ENCODE measurements at regions not wholly inside any gene's neighbourhood (a gene's known extent, or its start where the extent isn't known, plus 50 kb on each side); places are given as distances from the start of the nearest gene placed in this dataset.
"Not testable (repeated sequence)": the region's sequence is repeated elsewhere in the genome, so short reads cannot be mapped to it uniquely, and the experiment has no call there.

DNA sequence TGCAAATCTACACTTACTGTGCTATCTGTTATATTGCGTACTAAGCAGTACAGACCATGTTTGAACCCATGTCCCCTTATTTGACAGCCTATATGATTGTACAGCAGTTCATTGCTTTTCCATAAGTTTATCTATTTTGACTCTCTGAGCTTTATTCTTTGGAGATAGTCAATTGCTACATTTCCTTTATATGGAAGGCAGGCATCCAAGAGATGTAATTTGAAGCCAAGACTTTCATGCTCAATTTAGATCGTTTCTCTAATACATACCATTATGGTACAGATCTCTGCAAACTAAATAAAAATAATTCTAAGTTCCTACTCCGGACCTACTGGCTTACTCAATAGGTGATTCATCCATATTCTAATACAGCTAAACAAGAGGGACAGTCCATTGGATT, 424.8 kb downstream of the TMEM38B start:
- no peak for DNase-seq

- no peak for DNase-seq
Observed at GRCh38 chr9:106120071-106120470, 425.7 kb downstream of the TMEM38B start.

DNA sequence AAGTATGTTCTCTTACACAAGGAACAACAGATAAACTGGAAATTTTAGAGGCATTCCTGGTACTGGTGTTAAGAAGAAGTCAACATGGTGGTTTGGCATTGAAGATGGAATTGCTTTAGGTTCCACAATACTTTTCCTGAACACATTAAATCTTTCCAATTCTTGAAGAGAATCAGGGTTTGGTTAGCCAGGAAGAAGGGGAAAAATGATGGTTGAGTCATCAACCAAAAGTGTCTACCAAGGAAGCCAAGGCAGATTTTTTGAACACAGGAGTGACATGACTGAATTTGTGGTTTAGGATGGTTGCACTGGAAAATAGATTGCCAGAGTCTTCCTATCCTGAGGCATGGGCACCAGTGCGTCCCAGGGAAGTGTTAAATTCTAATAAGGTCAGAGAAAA, 433.4 kb downstream of the TMEM38B start:
- no peak for DNase-seq

DNA sequence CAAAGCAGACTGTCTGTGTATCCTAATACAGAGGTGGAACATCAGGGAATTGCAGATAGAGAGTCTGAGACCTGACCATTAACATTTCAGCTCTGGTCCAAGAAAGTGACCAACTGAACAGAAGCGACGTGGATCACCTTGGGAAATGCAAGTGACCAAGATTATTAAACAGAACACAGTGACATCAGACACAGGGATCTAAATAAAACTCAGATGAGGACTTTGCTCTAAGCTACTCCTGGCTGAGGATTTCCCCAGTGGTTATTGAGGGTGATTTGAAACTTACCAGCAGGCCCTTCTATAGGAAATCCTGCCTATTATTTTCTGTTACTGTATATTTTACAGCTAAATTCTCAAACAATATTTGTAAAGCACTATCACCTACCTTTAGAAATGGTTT, 436.0 kb downstream of the TMEM38B start:
- no peak for DNase-seq

- no peak for DNase-seq
Observed at GRCh38 chr9:106143781-106144180, 449.4 kb downstream of the TMEM38B start.

GRCh38 chr9:106146066-106146840, 451.9 kb downstream of the TMEM38B start:
- DNase-seq = no peak

- DNase-seq = no peak
Observed at GRCh38 chr9:106146886-106147285, 452.5 kb downstream of the TMEM38B start.

DNA sequence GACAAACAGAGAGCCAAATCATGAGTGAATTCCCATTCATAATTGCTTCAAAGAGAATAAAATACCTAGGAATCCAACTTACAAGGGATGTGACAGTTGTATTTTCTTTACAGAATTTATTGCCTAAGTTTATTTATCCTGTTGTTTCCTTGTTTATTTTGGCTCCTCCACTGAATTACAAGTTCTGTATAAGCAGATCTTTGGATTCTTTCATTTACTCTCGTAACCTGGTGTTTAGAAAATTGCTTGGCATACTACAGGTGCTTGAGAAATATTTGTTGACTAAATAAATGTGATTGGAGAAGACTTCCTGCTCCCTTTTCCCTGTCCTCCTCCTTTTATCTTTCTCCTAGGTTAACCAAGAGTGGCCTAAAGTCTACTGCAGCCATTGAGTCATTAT, 455.6 kb downstream of the TMEM38B start:
- DNase-seq = no peak

DNA sequence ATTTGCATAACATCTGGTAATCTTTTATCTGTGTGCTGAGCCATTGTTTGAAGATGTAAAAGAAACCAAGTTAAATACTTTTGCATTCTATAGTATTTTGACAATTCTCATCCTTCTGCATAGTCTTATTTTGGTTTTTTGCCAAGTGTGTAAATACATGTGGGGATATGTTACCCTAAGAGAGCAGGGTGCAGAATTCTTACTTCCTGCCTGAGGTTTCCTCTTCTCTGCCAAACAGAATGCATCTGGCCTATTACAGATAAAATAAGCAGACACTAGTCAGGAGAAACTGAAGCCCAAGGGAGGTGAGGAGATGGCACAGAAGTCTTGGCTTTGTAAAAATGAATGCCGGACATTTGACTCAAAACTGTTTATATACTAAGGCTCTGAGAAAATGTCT, 462.1 kb downstream of the TMEM38B start:
- DNase-seq = no peak

GRCh38 chr9:106172265-106172664, 477.9 kb downstream of the TMEM38B start:
- no peak for DNase-seq

- DNase-seq = no peak
Observed at GRCh38 chr9:106174346-106174745, 480.0 kb downstream of the TMEM38B start.

DNA sequence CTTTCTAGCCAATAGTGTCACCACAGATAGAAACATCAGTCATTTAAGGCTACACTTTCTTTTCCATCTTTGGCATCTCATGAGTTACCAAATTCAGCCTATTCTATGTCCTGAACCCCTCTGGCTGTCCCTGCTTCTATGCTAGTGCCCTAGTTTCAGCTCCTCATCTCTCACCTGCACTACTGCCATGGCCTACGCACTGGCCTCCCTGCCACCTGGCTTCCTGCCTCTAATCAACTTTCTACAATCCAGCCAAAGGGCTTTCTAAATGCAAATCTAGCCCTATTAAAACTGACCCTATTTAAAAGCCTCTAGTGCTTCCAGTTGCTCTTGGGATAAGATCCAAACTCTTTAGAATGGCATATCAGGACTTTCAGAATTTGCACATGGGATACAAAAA, 482.9 kb downstream of the TMEM38B start:
- no peak for DNase-seq

- no peak for DNase-seq
Observed at GRCh38 chr9:106179191-106179590, 484.9 kb downstream of the TMEM38B start.

- DNase-seq = not testable (repeated sequence)
Observed at GRCh38 chr9:106203815-106204516, 509.6 kb downstream of the TMEM38B start.

DNA sequence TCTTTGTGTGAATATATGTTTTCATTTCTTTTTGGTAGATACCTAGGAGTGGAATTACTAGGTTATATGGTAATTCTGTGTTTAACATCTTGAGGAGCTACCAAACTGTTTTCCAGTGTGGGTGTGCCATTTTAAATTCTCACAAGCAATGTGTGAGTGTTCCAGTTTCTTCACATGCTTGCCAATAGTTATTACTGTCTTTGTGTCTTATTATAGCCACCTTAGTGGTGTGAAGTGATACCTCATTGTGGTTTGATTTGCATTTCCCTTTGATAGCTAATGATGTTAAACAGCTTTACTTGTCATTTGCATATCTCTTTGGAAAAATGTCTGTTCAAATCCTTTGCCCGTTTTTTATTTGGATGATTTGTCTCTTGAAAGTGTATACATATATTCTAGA, 513.0 kb downstream of the TMEM38B start:
- DNase-seq = no peak

DNA sequence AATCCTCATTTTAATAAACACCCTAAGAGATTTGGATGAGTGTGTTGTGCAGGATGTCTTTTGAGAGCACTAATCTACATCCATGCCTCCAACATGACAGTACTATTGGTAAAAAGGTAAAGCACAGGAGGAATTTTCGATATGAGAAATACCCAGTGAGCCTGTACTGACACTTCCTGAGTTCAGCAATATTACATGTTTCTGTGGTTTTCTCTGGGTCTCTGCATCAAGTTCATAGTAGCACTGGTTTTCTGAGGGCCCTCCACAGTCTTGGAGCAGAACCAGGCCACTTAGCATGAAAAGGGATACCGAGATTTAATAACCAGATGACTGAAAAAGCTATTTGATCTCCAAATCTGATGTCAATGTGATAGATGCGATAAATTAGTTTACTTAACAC, 524.1 kb downstream of the TMEM38B start:
- no peak for DNase-seq

DNA sequence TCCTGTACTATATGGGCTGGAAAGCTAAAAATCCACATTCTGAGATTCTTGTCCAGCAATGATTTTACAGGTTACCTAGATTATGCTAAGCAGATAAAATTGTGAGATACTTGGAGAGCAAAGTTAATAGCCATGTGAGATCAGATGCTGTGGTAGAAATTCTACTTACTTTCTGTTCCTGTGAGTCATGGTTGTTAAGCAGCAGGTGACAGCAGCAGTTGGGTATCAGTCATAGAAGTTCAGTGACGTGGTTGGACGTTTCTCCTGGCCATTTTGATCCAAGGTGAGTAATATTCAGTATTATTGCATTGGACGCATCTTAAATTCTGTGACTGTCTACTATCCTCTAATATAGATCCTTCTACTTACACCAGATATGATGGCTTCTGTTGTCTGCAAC, 524.5 kb downstream of the TMEM38B start:
- no peak for DNase-seq

- no peak for DNase-seq
Observed at GRCh38 chr9:106220415-106220814, 526.1 kb downstream of the TMEM38B start.

DNA sequence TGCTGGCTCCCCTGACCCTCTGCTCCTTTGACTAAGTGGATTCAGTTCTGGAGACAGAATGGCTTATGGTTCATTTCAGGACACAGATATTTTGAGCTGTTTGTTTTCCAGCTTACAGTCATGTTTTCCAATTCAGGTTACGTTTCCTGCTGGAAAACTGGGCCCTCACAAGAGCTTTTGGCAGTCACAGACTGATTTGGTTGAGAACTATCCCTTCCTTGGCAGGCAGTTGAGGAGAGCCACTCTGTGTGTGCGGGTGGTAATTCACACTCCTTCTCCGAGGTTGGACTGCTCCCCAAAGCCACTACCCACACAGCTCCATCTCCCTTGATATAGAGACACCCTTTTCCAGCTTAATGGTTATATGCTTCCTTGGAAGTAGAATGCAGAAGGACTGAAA, 534.5 kb downstream of the TMEM38B start:
- DNase-seq = no peak

- DNase-seq = no peak
Observed at GRCh38 chr9:106233116-106233515, 538.8 kb downstream of the TMEM38B start.

DNA sequence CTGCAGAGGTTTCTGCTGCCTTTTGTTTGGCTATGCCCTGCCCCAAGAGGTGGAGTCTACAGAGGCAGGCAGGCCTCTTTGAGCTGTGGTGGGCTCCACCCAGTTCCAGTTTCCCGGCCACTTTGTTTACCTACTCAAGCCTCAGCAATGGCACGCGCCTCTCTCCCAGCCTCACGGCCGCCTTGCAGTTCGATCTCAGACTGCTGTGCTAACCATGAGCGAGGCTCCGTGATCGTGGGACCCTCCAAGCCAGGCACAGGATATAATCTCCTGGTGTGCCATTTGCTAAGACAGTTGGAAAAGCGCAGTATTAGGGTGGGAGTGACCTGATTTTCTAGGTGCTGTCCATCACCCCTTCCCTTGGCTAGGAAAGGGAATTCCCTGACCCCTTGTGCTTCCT, 566.6 kb downstream of the TMEM38B start:
- DNase-seq = not testable (repeated sequence)

GRCh38 chr9:106277966-106278365, 583.6 kb downstream of the TMEM38B start:
- no peak for DNase-seq

DNA sequence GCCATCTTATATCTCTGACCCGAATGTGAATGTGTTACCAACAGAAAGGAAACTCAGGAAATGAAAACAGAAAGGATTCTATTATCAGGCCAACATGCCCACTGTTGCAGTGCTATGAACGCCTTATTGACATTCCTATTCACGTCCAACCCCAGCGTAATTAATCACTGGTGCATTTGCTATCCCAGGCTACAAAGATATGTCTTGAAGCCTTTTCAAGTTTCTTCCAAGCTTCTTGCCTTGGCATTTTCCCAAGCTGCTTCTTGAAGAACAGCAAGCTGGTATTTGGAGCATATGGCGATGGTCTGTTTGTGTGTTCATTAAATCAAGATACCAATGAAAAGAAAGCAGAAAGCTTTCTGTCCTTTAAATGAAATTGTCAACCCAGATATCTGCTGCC, 579.2 kb upstream of the ZNF462 start:
- DNase-seq = no peak

- no peak for DNase-seq
Observed at GRCh38 chr9:106284296-106284695, 578.7 kb upstream of the ZNF462 start.

- no peak for DNase-seq
Observed at GRCh38 chr9:106286249-106286648, 576.7 kb upstream of the ZNF462 start.
